Right lobe of liver (tissue), 6 donors: ENCODE measurements at regions not wholly inside any gene's neighbourhood (a gene's known extent, or its start where the extent isn't known, plus 50 kb on each side); places are given as distances from the start of the nearest gene placed in this dataset.

Experiments
- ATAC-seq, 4 donors: fragments of 200-7000 bp; cut with Tn5 transposase; one replicate each; pipeline ENCODE4 v1.9.1; 2020; ENCODE audit warnings: mild to moderate bottlenecking in 4 of 4, moderate library complexity in 4 of 4
- DNase-seq, 3 donors: peaks; one replicate each; pipeline ENCODE4 v3.0.0-alpha.2; 2020
- H3K27ac ChIP-seq, 3 donors: fragments of 200-600 bp; one replicate each; pipeline ENCODE4 v1.8.0; 2022
- H3K27me3 ChIP-seq, 2 donors: fragments of 200-600 bp; one replicate each; pipeline ENCODE4 v1.8.0; 2022
- H3K36me3 ChIP-seq, 4 donors: fragments of 200-600 bp; sonication (generic) in 1 of 4; one replicate each; pipeline versions ENCODE4 v1.5.1 to v1.8.0; 2017 to 2022; ENCODE audit warnings: control low read depth in 1 of 4
- H3K4me1 ChIP-seq, 4 donors: fragments of 200-600 bp; sonication (generic) in 1 of 4; one replicate each; pipeline versions ENCODE4 v1.5.1 to v1.8.0; 2017 to 2022; ENCODE audit warnings: control low read depth in 1 of 4
- H3K4me3 ChIP-seq, 3 donors: fragments of 200-600 bp; one replicate each; pipeline ENCODE4 v1.8.0; 2022
- H3K9me3 ChIP-seq, 4 donors: fragments of 200-600 bp; sonication (generic) in 1 of 4; one replicate each; pipeline versions ENCODE4 v1.5.1 to v1.8.0; 2017 to 2022; ENCODE audit warnings: control low read depth in 1 of 4
- POLR2A ChIP-seq: fragments of 450-650 bp; IDR thresholded peaks from one replicate; pipeline ENCODE4 v1.6.1; 2017; ENCODE audit warnings: antibody characterized with exemption, mild to moderate bottlenecking
- WGBS: methylation state at CpG from one replicate; pipeline ENCODE4 v1.1.6; 2018; ENCODE audit warnings: low coverage, low lambda C conversion rate; ENCODE audit not compliant: insufficient coverage; ENCODE audit errors: missing lambda C conversion rate; 5-methylcytosine and 5-hydroxymethylcytosine counted together
- intact Hi-C, 2 donors: fragments of 100-400 bp; cut with DNase I; formaldehyde crosslinking; loops; one replicate each; pipeline versions ENCODE4 v1.11.2 to v1.14.1; 2022
- TF ChIP-seq, protein P1 (sequence below), 4 donors: fragments of 200-600 bp in 3 of 4; fragments of 450-650 bp in 1 of 4; IDR thresholded peaks; one replicate each; pipeline versions ENCODE4 v1.5.1 to v1.8.0; 2016 to 2022; ENCODE audit warnings: antibody characterized with exemption in 4 of 4, mild to moderate bottlenecking in 2 of 4
- donor health status: DM: no; HTN: yes; CAD: no.
- donor health status: DM: no; HTN: no; CAD: no.
- donor health status: DM: no; HTN: no; CAD: no.
- donor health status: DM: no; HTN: yes; CAD: no.
- donor health status: DM: no; HTN: yes; CAD: no.

DNA sequence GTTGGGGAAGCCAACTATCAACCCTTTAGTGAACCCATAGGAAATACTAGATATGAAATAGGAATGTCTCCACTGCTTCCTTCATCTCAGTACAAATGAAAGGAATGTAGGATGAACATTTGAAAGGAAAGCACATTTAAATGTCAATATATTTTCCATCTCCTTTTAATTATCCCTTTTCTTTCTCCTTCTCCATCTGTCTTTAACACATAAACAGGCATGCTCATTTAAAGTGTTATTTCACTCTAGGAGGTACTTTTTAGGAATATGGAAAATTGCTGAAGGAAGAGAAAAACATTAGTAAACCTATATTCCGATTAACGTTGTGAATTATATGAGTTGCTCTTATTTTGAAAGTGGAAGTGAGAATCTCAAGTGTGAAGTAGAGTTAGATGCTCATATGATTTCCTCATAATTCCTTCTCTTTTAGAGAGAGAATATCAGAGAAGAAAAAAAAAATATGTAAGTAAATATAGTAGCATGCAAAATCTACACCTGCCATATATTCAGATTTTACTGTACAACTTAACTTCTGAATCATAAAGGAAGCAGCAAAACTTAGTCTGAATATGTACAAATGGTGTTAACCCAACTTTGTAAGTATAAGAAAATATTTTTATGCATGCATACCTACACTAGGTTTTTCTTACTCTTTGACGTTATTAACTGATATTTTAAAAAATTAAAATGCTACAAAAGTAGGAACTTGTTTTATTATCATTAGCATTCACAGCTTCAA is 406.9 kb upstream of the B3GALT2 start:
- no peaks in the 10 kb centered on the region for H3K4me1 ChIP-seq
- no peak overlapping the region for H3K4me3 ChIP-seq
- no peaks in the 10 kb centered on the region for H3K9me3 ChIP-seq
- DNase-seq = no peak
- TF ChIP-seq POLR2A = no peak
- TF ChIP-seq, protein P1, sequence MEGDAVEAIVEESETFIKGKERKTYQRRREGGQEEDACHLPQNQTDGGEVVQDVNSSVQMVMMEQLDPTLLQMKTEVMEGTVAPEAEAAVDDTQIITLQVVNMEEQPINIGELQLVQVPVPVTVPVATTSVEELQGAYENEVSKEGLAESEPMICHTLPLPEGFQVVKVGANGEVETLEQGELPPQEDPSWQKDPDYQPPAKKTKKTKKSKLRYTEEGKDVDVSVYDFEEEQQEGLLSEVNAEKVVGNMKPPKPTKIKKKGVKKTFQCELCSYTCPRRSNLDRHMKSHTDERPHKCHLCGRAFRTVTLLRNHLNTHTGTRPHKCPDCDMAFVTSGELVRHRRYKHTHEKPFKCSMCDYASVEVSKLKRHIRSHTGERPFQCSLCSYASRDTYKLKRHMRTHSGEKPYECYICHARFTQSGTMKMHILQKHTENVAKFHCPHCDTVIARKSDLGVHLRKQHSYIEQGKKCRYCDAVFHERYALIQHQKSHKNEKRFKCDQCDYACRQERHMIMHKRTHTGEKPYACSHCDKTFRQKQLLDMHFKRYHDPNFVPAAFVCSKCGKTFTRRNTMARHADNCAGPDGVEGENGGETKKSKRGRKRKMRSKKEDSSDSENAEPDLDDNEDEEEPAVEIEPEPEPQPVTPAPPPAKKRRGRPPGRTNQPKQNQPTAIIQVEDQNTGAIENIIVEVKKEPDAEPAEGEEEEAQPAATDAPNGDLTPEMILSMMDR (IDR thresholded peaks at IDR 0.05) = no peak
- ATAC-seq = peak in 1 of 4 donors; percentile 23
- no peaks in the 10 kb centered on the region for H3K27me3 ChIP-seq
- H3K36me3 ChIP-seq = no peaks in the 10 kb centered on the region
- intact Hi-C loops = no loop called here
- 65% methylated on average over 3 of the region's 3 CpGs for WGBS
- H3K27ac ChIP-seq = no peak overlapping the region

DNA sequence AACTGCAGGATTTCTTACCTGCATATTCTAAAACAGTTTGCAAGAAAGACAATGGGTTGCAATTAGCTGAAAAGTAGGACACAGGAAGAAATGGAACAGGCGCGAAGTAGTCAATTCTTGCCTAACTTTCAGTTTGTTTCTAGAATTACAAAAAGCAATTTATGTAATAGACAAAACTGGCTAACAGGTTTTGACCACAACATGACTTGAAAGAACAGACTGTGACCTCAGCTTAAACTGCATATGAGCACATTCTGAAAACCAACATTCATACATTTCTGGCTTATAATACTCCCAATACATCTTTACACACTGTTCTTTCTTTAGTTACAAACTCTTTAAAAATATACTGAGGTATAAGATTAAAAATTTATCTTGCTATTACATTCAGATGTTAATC is 405.9 kb upstream of the B3GALT2 start:
- TF ChIP-seq POLR2A = no peak
- TF ChIP-seq, protein P1 (IDR thresholded peaks at IDR 0.05) = no peak
- DNase-seq = no peak
- Histone ChIP-seq H3K4me1 (no peaks in the 10 kb centered on the region), H3K27ac (no peak overlapping the region), H3K36me3 (no peaks in the 10 kb centered on the region), H3K9me3 (no peaks in the 10 kb centered on the region), H3K27me3 (no peaks in the 10 kb centered on the region), H3K4me3 (no peak overlapping the region)
- 19% methylated on average over 2 of the region's 2 CpGs for WGBS
- intact Hi-C loops = no loop called here
- ATAC-seq = peak; percentile 49 to 68 (median 64)

DNA sequence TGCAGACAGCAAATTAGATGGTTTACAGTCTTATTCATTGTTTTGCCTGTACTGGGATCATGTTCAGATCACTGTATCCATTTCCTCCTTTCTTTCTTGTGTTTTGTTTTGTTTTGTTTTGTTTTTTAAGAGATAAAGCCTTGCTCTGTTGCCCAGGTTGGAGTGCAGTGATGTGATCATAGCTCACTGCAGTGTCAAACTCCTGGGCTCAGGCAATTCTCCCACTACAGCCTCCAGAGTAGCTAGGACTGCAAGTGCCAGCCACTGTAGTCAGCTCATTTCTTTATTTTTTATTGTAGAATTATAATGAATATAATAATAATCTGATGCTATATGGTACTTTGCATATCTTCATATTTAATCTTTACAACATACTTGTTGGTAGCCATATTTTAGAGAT is 403.7 kb upstream of the B3GALT2 start:
- TF ChIP-seq, protein P1 (IDR thresholded peaks at IDR 0.05) = no peak
- no peak for TF ChIP-seq POLR2A
- Histone ChIP-seq H3K27ac (no peak overlapping the region), H3K4me1 (no peaks in the 10 kb centered on the region), H3K36me3 (no peaks in the 10 kb centered on the region), H3K27me3 (no peaks in the 10 kb centered on the region), H3K4me3 (no peak overlapping the region), H3K9me3 (no peaks in the 10 kb centered on the region)
- ATAC-seq (peak in 2 of 4 donors; percentile 17 to 18), DNase-seq (no peak)
- intact Hi-C loops = no loop called here

DNA sequence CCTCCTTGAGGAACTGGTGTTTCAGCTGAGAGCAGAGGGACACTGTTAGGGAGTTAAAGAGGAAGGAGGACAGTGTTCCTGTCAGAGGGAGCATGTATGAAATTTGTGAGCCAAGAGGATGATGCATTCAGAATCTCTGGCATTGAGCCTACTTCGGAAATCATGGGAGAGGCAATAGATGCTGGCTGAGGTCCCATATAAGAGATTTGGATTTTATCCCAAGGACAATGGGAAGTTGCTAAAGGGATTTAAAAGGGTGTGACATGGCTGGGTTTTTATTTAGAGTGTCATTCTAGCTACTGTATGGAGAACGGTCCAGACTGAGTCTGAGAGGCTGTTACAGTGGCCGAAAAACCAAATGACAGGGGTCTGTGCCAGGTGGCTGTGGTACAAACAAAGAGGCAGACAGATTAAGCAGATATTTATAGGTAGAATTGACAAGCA is 403.2 kb upstream of the B3GALT2 start:
- DNase-seq = no peak
- TF ChIP-seq, protein P1 (IDR thresholded peaks at IDR 0.05) = no peak
- no peak for TF ChIP-seq POLR2A
- H3K27me3 ChIP-seq = no peaks in the 10 kb centered on the region
- no peaks in the 10 kb centered on the region for H3K4me1 ChIP-seq
- 38% methylated on average over 3 of the region's 3 CpGs for WGBS
- intact Hi-C loops = no loop called here
- H3K36me3 ChIP-seq = no peaks in the 10 kb centered on the region
- peak; percentile 48 to 84 (median 67) for ATAC-seq
- no peak overlapping the region for H3K27ac ChIP-seq
- no peaks in the 10 kb centered on the region for H3K9me3 ChIP-seq
- no peak overlapping the region for H3K4me3 ChIP-seq
